ENCODE measurements at regions not wholly inside any gene's neighbourhood (a gene's known extent, or its start where the extent isn't known, plus 50 kb on each side); places are given as distances from the start of the nearest gene placed in this dataset.

- no peak for TF ChIP-seq CREB1 (CRISPR knock-in tag; IDR thresholded peaks at IDR 0.05; ENCODE audit: low read depth)
- no peak for TF ChIP-seq CTCF (conservative IDR thresholded peaks at IDR 0.05; ENCODE audit: low read depth in 2 of 2)
- TF ChIP-seq EZH2phosphoT487 (IDR thresholded peaks at IDR 0.05; ENCODE audit: unreplicated experiment), result no peak
- no peak for TF ChIP-seq JUNB (IDR thresholded peaks at IDR 0.05; ENCODE audit: unreplicated experiment)
Measured at GRCh38 chrX:4655743-4656142, 942.3 kb upstream of the PRKX start.
